Large intestine (tissue), 3 donors: ENCODE measurements at regions not wholly inside any gene's neighbourhood (a gene's known extent, or its start where the extent isn't known, plus 50 kb on each side); places are given as distances from the start of the nearest gene placed in this dataset.
A peak's percentile ranks its signal among the peaks of the same experiment; 100 is the strongest.
"Not testable (repeated sequence)": the region's sequence is repeated elsewhere in the genome, so short reads cannot be mapped to it uniquely, and the experiment has no call there.

Source experiments
- DNase-seq, 2 donors: peaks; one replicate each; pipeline versions ENCODE4 v3.0.0 to v3.0.0-alpha.2; 2013
- H3K27ac ChIP-seq: one replicate; pipeline ENCODE4 v1.5.1; 2013; ENCODE audit warnings: low read length
- H3K27me3 ChIP-seq: 2 replicates; pipeline ENCODE4 v1.6.1; 2013; ENCODE audit warnings: low read length; ENCODE audit not compliant: control insufficient read depth, insufficient read depth
- H3K36me3 ChIP-seq: 2 replicates; pipeline ENCODE4 v1.6.1; 2013; ENCODE audit warnings: low read length; ENCODE audit not compliant: control insufficient read depth, insufficient read depth
- H3K4me1 ChIP-seq: one replicate; pipeline ENCODE4 v1.6.1; 2013; ENCODE audit warnings: low read length; ENCODE audit not compliant: control insufficient read depth, insufficient read depth
- H3K4me3 ChIP-seq: one replicate; pipeline ENCODE4 v1.5.1; 2013; ENCODE audit warnings: low read length
- H3K9me3 ChIP-seq: one replicate; pipeline ENCODE4 v1.6.1; 2013; ENCODE audit warnings: mild to moderate bottlenecking, low read depth, low read length, moderate library complexity; ENCODE audit not compliant: control insufficient read depth
- WGBS: methylation state at CpG from one replicate; pipeline ENCODE4 v1.1.5; 2013; ENCODE audit warnings: low lambda C conversion rate; ENCODE audit not compliant: insufficient coverage; 5-methylcytosine and 5-hydroxymethylcytosine counted together

DNA sequence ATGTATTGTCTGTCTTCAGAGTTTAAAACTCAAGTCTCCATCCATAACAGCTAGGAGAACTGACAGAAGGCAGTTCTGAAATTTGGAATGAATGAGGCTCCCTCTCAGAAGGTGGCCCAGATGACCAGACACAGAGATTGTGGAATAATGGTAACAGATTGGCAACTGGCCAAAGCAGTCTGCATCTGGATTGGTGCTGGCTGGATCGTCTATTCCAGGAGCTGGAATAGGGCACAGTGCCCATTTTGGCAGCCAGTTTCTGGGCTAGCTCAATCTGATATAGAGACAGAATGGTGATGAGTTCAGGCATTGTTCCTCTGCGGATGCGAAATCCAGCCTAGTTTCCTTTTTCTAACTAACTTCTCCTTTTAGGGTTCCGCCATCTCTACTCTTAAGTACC lies 851.7 kb downstream of the PDCD6IP start:
- H3K4me3 ChIP-seq = no peak overlapping the region
- H3K4me1 ChIP-seq = no peaks in the 10 kb centered on the region
- no peaks in the 10 kb centered on the region for H3K27me3 ChIP-seq
- H3K9me3 ChIP-seq = no peaks in the 10 kb centered on the region
- 95% methylated on average over 2 of the region's 4 CpGs for WGBS
- no peak overlapping the region for H3K27ac ChIP-seq
- DNase-seq = no peak
- H3K36me3 ChIP-seq = no peaks in the 10 kb centered on the region

DNA sequence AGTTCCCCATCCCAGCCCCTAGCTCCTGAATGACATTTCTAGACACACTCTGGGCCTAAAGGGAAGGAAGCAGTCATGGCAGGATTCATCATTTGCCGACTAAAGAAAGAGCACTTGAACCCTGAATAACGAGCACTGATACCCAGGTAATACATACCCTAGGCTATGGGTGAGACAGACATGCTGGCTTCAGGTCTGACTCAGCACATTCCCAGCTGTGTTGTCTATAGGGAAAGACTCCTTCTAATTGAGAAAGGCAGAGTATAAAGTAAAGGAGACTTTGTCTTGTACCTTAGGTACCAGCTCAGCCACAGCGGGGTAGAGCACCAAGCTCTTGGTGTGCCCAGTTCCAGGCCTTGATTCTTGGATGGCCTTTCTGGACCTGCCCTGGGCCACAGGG lies 870.5 kb downstream of the PDCD6IP start:
- Histone ChIP-seq H3K27me3 (no peaks in the 10 kb centered on the region), H3K4me3 (no peak overlapping the region), H3K9me3 (no peaks in the 10 kb centered on the region), H3K4me1 (no peaks in the 10 kb centered on the region), H3K27ac (no peak overlapping the region), H3K36me3 (no peaks in the 10 kb centered on the region)
- DNase-seq = no peak
- WGBS = no CpG with 5 or more reads among the region's 3 CpGs

DNA sequence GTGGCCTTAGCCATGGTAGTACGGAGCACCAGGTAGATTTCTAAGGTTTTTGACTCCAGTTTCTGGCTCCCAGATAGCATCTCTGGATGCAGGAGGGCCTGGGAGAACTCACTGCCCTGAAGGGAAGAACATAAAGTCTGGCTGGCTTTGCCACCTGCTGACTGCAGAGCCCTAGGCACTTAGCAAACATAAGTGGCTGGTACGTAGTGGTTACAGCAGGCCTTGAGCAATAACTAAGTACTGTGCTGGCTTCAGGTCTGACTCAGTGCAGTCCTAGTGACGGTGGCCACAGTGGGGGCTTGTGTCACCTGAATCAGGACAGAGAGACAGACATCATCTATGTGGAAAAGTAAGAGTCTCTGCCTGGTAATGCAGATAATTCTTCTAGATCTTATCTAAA lies 871.1 kb downstream of the PDCD6IP start:
- DNase-seq = no peak
- WGBS = no CpG with 5 or more reads among the region's 3 CpGs
- Histone ChIP-seq H3K27me3 (no peaks in the 10 kb centered on the region), H3K4me3 (no peak overlapping the region), H3K4me1 (no peaks in the 10 kb centered on the region), H3K9me3 (no peaks in the 10 kb centered on the region), H3K36me3 (no peaks in the 10 kb centered on the region), H3K27ac (no peak overlapping the region)

GRCh38 chr3:34675383-34676120 lies 877.1 kb downstream of the PDCD6IP start:
- Histone ChIP-seq H3K4me1 (no peaks in the 10 kb centered on the region), H3K9me3 (peaks cover 12% of the 10 kb centered on the region), H3K36me3 (no peaks in the 10 kb centered on the region), H3K27ac (no peak overlapping the region), H3K4me3 (no peak overlapping the region), H3K27me3 (no peaks in the 10 kb centered on the region)
- WGBS = no CpG with 5 or more reads among the region's 2 CpGs
- DNase-seq = no peak

DNA sequence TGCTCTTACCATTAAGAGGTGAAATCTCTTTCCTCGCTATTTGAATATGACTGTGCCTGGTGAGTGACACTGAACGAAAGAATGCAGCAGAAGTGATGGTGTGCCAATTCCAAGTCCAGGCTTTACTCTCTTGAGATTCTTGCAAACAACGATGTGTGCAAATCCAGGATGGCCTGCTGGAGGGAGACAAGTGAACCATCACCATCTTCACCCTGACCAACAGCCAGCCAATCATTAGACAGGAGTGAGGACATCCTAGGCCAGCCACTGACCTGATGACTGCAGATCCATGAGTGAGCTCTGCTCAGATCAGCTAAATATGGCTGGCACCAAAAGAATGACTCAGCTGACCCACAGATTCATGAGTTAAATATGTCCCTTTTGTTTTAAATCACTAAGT lies 878.0 kb downstream of the PDCD6IP start:
- no peak for DNase-seq

GRCh38 chr3:34678575-34678974 lies 880.1 kb downstream of the PDCD6IP start:
- no peaks in the 10 kb centered on the region for H3K27me3 ChIP-seq
- peak in 1 of 2 donors; percentile 28 for DNase-seq
- no peaks in the 10 kb centered on the region for H3K4me1 ChIP-seq
- no peak overlapping the region for H3K4me3 ChIP-seq
- no peaks in the 10 kb centered on the region for H3K36me3 ChIP-seq
- H3K9me3 ChIP-seq = peaks cover 17% of the 10 kb centered on the region
- peak overlapping the region; percentile 32 for H3K27ac ChIP-seq

More for the DNA sequence above, 878.0 kb downstream of the PDCD6IP start:
- H3K9me3 ChIP-seq = peaks cover 17% of the 10 kb centered on the region
- no peak overlapping the region for H3K4me3 ChIP-seq
- no peaks in the 10 kb centered on the region for H3K36me3 ChIP-seq
- no peaks in the 10 kb centered on the region for H3K4me1 ChIP-seq
- H3K27me3 ChIP-seq = no peaks in the 10 kb centered on the region
- WGBS = 92% methylated on average over 2 of the region's 3 CpGs
- no peak overlapping the region for H3K27ac ChIP-seq

DNA sequence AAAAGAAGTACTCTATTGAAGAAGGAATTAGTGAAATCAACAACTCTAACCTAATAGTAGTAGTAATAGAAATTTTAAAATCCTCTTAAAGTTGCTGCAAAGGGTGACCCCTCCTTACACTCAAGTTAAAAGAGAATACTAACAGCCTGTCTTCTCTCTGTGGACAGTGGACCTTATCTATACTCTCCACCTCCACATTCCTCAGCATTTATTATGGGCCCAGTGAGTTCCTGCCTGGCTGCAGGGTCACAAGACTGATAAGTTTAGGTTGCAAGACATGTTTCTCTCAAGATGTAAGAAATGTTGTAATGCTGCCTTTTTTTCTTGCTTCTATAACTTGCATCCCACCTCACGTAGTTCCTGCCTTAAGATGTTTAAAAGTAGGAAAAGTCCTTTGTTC lies 880.6 kb downstream of the PDCD6IP start:
- H3K4me1 ChIP-seq, H3K27me3 ChIP-seq, H3K4me3 ChIP-seq, H3K36me3 ChIP-seq: not testable (repeated sequence)
- no CpG with 5 or more reads among the region's 1 CpG for WGBS
- Histone ChIP-seq H3K9me3 (peaks cover 17% of the 10 kb centered on the region), H3K27ac (peak overlapping the region; percentile 82)
- peak; percentile 50 to 67 for DNase-seq

DNA sequence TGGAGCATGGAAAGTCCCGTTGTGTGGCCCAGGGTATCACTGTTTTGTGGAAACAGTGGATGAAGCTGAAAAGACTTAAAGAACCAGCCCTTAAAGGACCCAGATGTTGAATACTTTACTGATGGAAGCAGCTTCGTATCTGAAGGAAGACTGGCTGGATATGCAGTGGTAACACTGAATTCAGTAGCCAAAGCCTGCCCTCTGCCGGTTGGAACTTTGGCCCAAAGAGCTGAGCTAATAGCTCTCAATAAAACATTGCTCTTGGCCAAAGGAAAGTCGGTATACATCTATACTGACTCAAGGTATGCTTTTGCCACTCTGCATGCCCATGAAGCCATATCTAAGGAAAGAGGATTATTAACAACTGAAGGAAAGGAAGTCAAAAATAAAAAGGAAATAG lies 885.4 kb downstream of the PDCD6IP start:
- H3K9me3 ChIP-seq = peaks cover 17% of the 10 kb centered on the region
- H3K4me1 ChIP-seq = no peaks in the 10 kb centered on the region
- no peaks in the 10 kb centered on the region for H3K36me3 ChIP-seq
- H3K4me3 ChIP-seq = no peak overlapping the region
- no peak overlapping the region for H3K27ac ChIP-seq
- DNase-seq = peak; percentile 40 to 60
- 28% methylated on average over 2 of the region's 4 CpGs for WGBS
- no peaks in the 10 kb centered on the region for H3K27me3 ChIP-seq

DNA sequence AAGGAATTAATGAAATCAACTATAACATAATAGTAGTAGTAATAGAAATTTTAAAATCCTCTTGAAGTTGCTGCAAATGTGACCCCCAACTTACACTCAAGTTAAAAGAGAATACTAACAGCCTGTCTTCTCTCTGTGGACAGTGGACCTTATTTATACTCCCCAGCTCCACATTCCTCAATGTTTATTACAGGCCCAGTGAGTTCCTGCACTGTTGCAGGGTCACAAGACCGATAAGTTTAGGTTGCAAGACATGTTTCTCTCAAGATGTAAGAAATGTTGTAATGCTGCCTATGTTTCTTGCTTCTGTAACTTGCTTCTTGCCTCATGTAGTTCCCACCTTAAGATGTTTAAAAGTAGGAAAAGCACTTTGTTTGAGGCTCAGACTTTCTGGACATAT lies 888.1 kb downstream of the PDCD6IP start:
- Histone ChIP-seq H3K4me3 (no peak overlapping the region), H3K4me1 (no peaks in the 10 kb centered on the region), H3K9me3 (no peaks in the 10 kb centered on the region), H3K27me3 (no peaks in the 10 kb centered on the region), H3K36me3 (no peaks in the 10 kb centered on the region), H3K27ac (peak overlapping the region; percentile 50)
- no CpG with 5 or more reads among the region's 1 CpG for WGBS
- peak; percentile 64 to 66 for DNase-seq

GRCh38 chr3:34687671-34688070 lies 889.2 kb downstream of the PDCD6IP start:
- no peak for DNase-seq
- no peaks in the 10 kb centered on the region for H3K9me3 ChIP-seq
- H3K4me3 ChIP-seq = no peak overlapping the region
- H3K36me3 ChIP-seq = no peaks in the 10 kb centered on the region
- no peak overlapping the region for H3K27ac ChIP-seq
- H3K4me1 ChIP-seq = no peaks in the 10 kb centered on the region
- WGBS = no CpG with 5 or more reads among the region's 1 CpG
- no peaks in the 10 kb centered on the region for H3K27me3 ChIP-seq

- no peaks in the 10 kb centered on the region for H3K36me3 ChIP-seq
- H3K9me3 ChIP-seq = peaks cover 5% of the 10 kb centered on the region
- no peaks in the 10 kb centered on the region for H3K27me3 ChIP-seq
- no peak overlapping the region for H3K4me3 ChIP-seq
- H3K4me1 ChIP-seq = no peaks in the 10 kb centered on the region
- DNase-seq = no peak
- 87% methylated on average over 4 of the region's 4 CpGs for WGBS
- H3K27ac ChIP-seq = no peak overlapping the region
These were observed 898.4 kb downstream of the PDCD6IP start for GRCh38 chr3:34696831-34697230.
